Endodermal cell (in vitro differentiated cells): ENCODE measurements at regions not wholly inside any gene's neighbourhood (a gene's known extent, or its start where the extent isn't known, plus 50 kb on each side); places are given as distances from the start of the nearest gene placed in this dataset.

Experiments
- DNase-seq: peaks from one replicate; pipeline ENCODE4 v3.0.0-alpha.2; 2017
- H3K27ac ChIP-seq: 2 replicates; pipeline ENCODE4 v1.5.1; 2013; ENCODE audit warnings: mild to moderate bottlenecking, low read depth, low read length, moderate library complexity
- H3K27me3 ChIP-seq: 2 replicates; pipeline ENCODE4 v1.6.1; 2013; ENCODE audit warnings: mild to moderate bottlenecking, low read length, moderate library complexity; ENCODE audit not compliant: insufficient read depth, control insufficient read depth, poor library complexity, severe bottlenecking
- H3K36me3 ChIP-seq: 2 replicates; pipeline ENCODE4 v1.7.0; 2013; ENCODE audit warnings: mild to moderate bottlenecking, low read length, moderate library complexity; ENCODE audit not compliant: control insufficient read depth, insufficient read depth
- H3K4me1 ChIP-seq: one replicate; pipeline ENCODE4 v1.7.0; 2013; ENCODE audit warnings: low read length; ENCODE audit not compliant: control insufficient read depth, insufficient read depth
- H3K4me3 ChIP-seq: 2 replicates; pipeline ENCODE4 v1.5.1; 2013; ENCODE audit warnings: mild to moderate bottlenecking, low read length, moderate library complexity
- H3K9ac ChIP-seq: 2 replicates; pipeline ENCODE4 v1.6.1; 2013; ENCODE audit warnings: mild to moderate bottlenecking, low read length, moderate library complexity; ENCODE audit not compliant: poor library complexity, severe bottlenecking; ENCODE audit errors: extremely low read depth
- H3K9me3 ChIP-seq: 2 replicates; pipeline ENCODE4 v1.6.1; 2013; ENCODE audit warnings: mild to moderate bottlenecking, low read length, moderate library complexity; ENCODE audit not compliant: control insufficient read depth
- H3K27ac Mint-ChIP-seq: 2 replicates; pipeline ENCODE4 v1.8.0; 2020; ENCODE audit warnings: mixed read lengths
- H3K27me3 Mint-ChIP-seq: 2 replicates; pipeline ENCODE4 v1.8.0; 2021; ENCODE audit warnings: mild to moderate bottlenecking, mixed read lengths; ENCODE audit not compliant: insufficient read depth
- H3K36me3 Mint-ChIP-seq: 2 replicates; pipeline ENCODE4 v1.8.0; 2020; ENCODE audit warnings: low read depth, mixed read lengths
- H3K4me1 Mint-ChIP-seq: 2 replicates; pipeline ENCODE4 v1.8.0; 2020; ENCODE audit warnings: mixed read lengths
- H3K4me3 Mint-ChIP-seq: 2 replicates; pipeline ENCODE4 v1.8.0; 2020; ENCODE audit warnings: mild to moderate bottlenecking, moderate library complexity, mixed read lengths
- H3K9me3 Mint-ChIP-seq: 2 replicates; pipeline ENCODE4 v1.8.0; 2020; ENCODE audit warnings: mild to moderate bottlenecking, mixed read lengths
- WGBS, 2 experiments: methylation state at CpG; one replicate each; pipeline versions ENCODE4 v1.1.5 to v1.1.7; 2013; ENCODE audit warnings: missing lambda C conversion rate in 2 of 2, mixed read lengths in 1 of 2; ENCODE audit not compliant: insufficient coverage in 1 of 2, insufficient read length in 1 of 2; 5-methylcytosine and 5-hydroxymethylcytosine counted together
- TF ChIP-seq, protein P1 (sequence below): fragments of 200-600 bp; sonication (generic); conservative IDR thresholded peaks from 2 replicates; pipeline ENCODE4 v1.5.0; 2021; ENCODE audit warnings: antibody characterized with exemption, mild to moderate bottlenecking

DNA sequence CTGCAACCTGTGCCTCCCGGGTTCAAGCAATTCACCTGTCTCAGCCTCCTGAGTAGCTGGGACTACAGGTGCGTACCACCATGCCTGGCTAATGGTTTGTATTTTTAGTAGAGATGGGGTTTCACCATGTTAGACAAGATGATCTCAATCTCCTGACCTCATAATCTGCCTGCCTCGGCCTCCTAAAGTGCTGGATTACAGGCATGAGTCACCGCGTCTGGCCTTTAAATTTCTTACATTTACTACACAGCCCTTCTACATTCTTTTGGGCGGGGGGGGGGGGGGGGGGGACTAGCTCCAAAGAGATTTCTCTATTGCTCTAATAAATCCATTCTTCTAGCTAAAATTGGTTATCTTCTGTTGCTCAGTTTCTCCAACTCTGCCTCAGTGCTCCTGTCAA, 964.9 kb upstream of the ACVR2A start:
- Mint-ChIP-seq H3K4me3 (no peak overlapping the region), H3K9me3 (peaks cover 12% of the 10 kb centered on the region), H3K27me3 (no peaks in the 10 kb centered on the region), H3K36me3 (no peaks in the 10 kb centered on the region), H3K4me1 (peaks cover 10% of the 10 kb centered on the region), H3K27ac (no peak overlapping the region)
- TF ChIP-seq, protein P1, sequence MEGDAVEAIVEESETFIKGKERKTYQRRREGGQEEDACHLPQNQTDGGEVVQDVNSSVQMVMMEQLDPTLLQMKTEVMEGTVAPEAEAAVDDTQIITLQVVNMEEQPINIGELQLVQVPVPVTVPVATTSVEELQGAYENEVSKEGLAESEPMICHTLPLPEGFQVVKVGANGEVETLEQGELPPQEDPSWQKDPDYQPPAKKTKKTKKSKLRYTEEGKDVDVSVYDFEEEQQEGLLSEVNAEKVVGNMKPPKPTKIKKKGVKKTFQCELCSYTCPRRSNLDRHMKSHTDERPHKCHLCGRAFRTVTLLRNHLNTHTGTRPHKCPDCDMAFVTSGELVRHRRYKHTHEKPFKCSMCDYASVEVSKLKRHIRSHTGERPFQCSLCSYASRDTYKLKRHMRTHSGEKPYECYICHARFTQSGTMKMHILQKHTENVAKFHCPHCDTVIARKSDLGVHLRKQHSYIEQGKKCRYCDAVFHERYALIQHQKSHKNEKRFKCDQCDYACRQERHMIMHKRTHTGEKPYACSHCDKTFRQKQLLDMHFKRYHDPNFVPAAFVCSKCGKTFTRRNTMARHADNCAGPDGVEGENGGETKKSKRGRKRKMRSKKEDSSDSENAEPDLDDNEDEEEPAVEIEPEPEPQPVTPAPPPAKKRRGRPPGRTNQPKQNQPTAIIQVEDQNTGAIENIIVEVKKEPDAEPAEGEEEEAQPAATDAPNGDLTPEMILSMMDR: no peak
- DNase-seq: no peak
- no peaks in the 10 kb centered on the region for H3K27me3 ChIP-seq
- H3K9me3 ChIP-seq: peaks cover 7% of the 10 kb centered on the region
- H3K27ac ChIP-seq: no peak overlapping the region
- 96 to 100% methylated on average over 1 to 5 of the region's 6 CpGs for WGBS, 2 experiments
- no peak overlapping the region for H3K9ac ChIP-seq
- H3K4me1 ChIP-seq: no peaks in the 10 kb centered on the region
- H3K4me3 ChIP-seq: no peak overlapping the region
- no peaks in the 10 kb centered on the region for H3K36me3 ChIP-seq

GRCh38 chr2:146874260-146874658, 970.6 kb upstream of the ACVR2A start:
- Histone ChIP-seq H3K27ac (no peak overlapping the region), H3K27me3 (no peaks in the 10 kb centered on the region), H3K9ac (no peak overlapping the region), H3K4me1 (no peaks in the 10 kb centered on the region), H3K4me3 (no peak overlapping the region), H3K9me3 (no peaks in the 10 kb centered on the region), H3K36me3 (no peaks in the 10 kb centered on the region)
- H3K27ac Mint-ChIP-seq: no peak overlapping the region
- H3K4me1 Mint-ChIP-seq: peaks cover 10% of the 10 kb centered on the region
- DNase-seq: no peak
- WGBS, 2 experiments: 78 to 90% methylated on average over 4 of the region's 4 CpGs
- TF ChIP-seq, protein P1: no peak
- H3K36me3 Mint-ChIP-seq: no peaks in the 10 kb centered on the region
- no peaks in the 10 kb centered on the region for H3K27me3 Mint-ChIP-seq
- no peaks in the 10 kb centered on the region for H3K9me3 Mint-ChIP-seq
- no peak overlapping the region for H3K4me3 Mint-ChIP-seq

- no peak overlapping the region for H3K27ac Mint-ChIP-seq
- H3K4me3 Mint-ChIP-seq: no peak overlapping the region
- no peaks in the 10 kb centered on the region for H3K27me3 Mint-ChIP-seq
- peaks cover 10% of the 10 kb centered on the region for H3K4me1 Mint-ChIP-seq
- WGBS, 2 experiments: 88 to 92% methylated on average over 2 to 3 of the region's 3 CpGs
- no peak for DNase-seq
- no peak overlapping the region for H3K27ac ChIP-seq
- TF ChIP-seq, protein P1: no peak
- H3K36me3 Mint-ChIP-seq: no peaks in the 10 kb centered on the region
- H3K4me3 ChIP-seq: no peak overlapping the region
- no peaks in the 10 kb centered on the region for H3K27me3 ChIP-seq
- H3K9me3 ChIP-seq: no peaks in the 10 kb centered on the region
- H3K9ac ChIP-seq: no peak overlapping the region
- H3K4me1 ChIP-seq: no peaks in the 10 kb centered on the region
- H3K36me3 ChIP-seq: no peaks in the 10 kb centered on the region
- no peaks in the 10 kb centered on the region for H3K9me3 Mint-ChIP-seq
These were observed 971.1 kb upstream of the ACVR2A start for GRCh38 chr2:146873646-146874259.
